ENCODE measurements at regions not wholly inside any gene's neighbourhood (a gene's known extent, or its start where the extent isn't known, plus 50 kb on each side); places are given as distances from the start of the nearest gene placed in this dataset.

- no peak for TF ChIP-seq POLR2A (IDR thresholded peaks at IDR 0.05)
- TF ChIP-seq CTCF (IDR thresholded peaks at IDR 0.05), result no peak
- TF ChIP-seq EP300 (IDR thresholded peaks at IDR 0.05), result no peak
Measured at GRCh38 chr18:25646971-25647370, 295.0 kb upstream of the ZNF521 start.

Data from ovary (tissue), 3 donors.